Psoas muscle (tissue), 7 donors: ENCODE measurements at regions not wholly inside any gene's neighbourhood (a gene's known extent, or its start where the extent isn't known, plus 50 kb on each side); places are given as distances from the start of the nearest gene placed in this dataset.

Experiments
- ATAC-seq, 4 donors: fragments of 200-7000 bp; cut with Tn5 transposase; one replicate each; pipeline ENCODE4 v1.9.1; 2020; ENCODE audit warnings: moderate library complexity in 3 of 4, mild to moderate bottlenecking in 2 of 4
- DNase-seq, 2 donors: peaks; one replicate each; pipeline ENCODE4 v3.0.0-alpha.2; 2020
- H3K27ac ChIP-seq: fragments of 200-600 bp; one replicate; pipeline ENCODE4 v1.8.0; 2022
- H3K27me3 ChIP-seq, 3 donors: fragments of 200-600 bp in 1 of 3; one replicate each; pipeline versions ENCODE4 v1.6.1 to v1.8.0; 2013 to 2022; ENCODE audit warnings: low read length in 2 of 3, mild to moderate bottlenecking in 2 of 3, moderate library complexity in 1 of 3; ENCODE audit not compliant: insufficient read depth in 3 of 3
- H3K36me3 ChIP-seq, 2 donors: fragments of 200-600 bp in 1 of 2; one replicate each; pipeline versions ENCODE4 v1.6.1 to v1.8.0; 2013 to 2022; ENCODE audit warnings: low read depth in 1 of 2, mild to moderate bottlenecking in 1 of 2, moderate library complexity in 1 of 2; ENCODE audit not compliant: insufficient read depth in 1 of 2
- H3K4me1 ChIP-seq: fragments of 200-600 bp; one replicate; pipeline ENCODE4 v1.8.0; 2022
- H3K4me3 ChIP-seq: fragments of 200-600 bp; one replicate; pipeline ENCODE4 v1.8.0; 2022; ENCODE audit warnings: mild to moderate bottlenecking
- H3K9me3 ChIP-seq: fragments of 200-600 bp; one replicate; pipeline ENCODE4 v1.8.0; 2022
- WGBS, 3 donors: extraction: QIAGEN DNeasy Blood & Tissue Kit; methylation state at CpG; one replicate each; pipeline versions ENCODE4 v1.1.6 to v1.1.7; 2013; 5-methylcytosine and 5-hydroxymethylcytosine counted together
- intact Hi-C, 2 donors: fragments of 100-400 bp; cut with DNase I; formaldehyde crosslinking; loops; one replicate each; pipeline versions ENCODE4 v1.11.0 to v1.14.2; 2022
- TF ChIP-seq, protein P1 (sequence below): fragments of 200-600 bp; IDR thresholded peaks from one replicate; pipeline ENCODE4 v1.8.0; 2022; ENCODE audit warnings: antibody characterized with exemption
- donor health status: healthy with polysubstance abuse.
- donor health status: DM: no; HTN: no; CAD: no; lungs with moderate emphysema.
- donor health status: Bipolar disorder and iron deficiency.
- donor health status: healthy.
- donor health status: DM: yes; HTN: yes; CAD: no.
- donor health status: DM: no; HTN: no; CAD: no.
- donor health status: DM: yes; HTN: yes; CAD: no.

DNA sequence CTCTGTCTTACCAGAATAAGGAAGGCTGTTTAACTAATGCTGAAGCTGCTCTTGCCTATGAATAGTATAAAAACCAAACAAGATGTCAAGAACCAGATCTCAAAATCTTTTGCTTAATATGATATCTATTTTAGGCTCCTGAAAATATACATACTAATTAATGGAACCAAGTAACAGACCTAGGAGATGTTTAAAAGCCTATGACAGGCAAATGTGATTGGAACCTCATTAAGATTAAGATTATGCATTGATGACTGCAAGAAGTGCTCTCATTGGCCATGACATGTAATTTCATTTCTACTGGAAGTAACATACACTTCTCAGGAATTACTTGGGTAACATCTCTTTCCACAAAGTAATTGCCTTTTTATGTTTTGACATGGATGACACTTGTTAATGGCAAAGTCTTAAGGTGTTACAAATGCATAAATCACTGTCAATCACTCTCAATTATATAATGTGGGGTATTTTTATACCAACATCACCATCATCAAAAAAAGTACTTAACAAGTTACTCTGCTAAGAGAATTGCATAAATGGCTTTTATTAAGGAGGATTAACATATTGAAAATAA, 326.9 kb upstream of the MIR17HG start:
- intact Hi-C loops, result no loop called here
- ATAC-seq, result no peak
- no peaks in the 10 kb centered on the region for H3K36me3 ChIP-seq
- no peaks in the 10 kb centered on the region for H3K4me1 ChIP-seq
- H3K27ac ChIP-seq, result no peak overlapping the region
- TF ChIP-seq, protein P1, sequence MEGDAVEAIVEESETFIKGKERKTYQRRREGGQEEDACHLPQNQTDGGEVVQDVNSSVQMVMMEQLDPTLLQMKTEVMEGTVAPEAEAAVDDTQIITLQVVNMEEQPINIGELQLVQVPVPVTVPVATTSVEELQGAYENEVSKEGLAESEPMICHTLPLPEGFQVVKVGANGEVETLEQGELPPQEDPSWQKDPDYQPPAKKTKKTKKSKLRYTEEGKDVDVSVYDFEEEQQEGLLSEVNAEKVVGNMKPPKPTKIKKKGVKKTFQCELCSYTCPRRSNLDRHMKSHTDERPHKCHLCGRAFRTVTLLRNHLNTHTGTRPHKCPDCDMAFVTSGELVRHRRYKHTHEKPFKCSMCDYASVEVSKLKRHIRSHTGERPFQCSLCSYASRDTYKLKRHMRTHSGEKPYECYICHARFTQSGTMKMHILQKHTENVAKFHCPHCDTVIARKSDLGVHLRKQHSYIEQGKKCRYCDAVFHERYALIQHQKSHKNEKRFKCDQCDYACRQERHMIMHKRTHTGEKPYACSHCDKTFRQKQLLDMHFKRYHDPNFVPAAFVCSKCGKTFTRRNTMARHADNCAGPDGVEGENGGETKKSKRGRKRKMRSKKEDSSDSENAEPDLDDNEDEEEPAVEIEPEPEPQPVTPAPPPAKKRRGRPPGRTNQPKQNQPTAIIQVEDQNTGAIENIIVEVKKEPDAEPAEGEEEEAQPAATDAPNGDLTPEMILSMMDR, result no peak
- H3K4me3 ChIP-seq, result no peak overlapping the region
- H3K9me3 ChIP-seq, result no peaks in the 10 kb centered on the region
- no peak for DNase-seq
- peaks cover 0 to 3% (median 0%) of the 10 kb centered on the region in 3 donors for H3K27me3 ChIP-seq

DNA sequence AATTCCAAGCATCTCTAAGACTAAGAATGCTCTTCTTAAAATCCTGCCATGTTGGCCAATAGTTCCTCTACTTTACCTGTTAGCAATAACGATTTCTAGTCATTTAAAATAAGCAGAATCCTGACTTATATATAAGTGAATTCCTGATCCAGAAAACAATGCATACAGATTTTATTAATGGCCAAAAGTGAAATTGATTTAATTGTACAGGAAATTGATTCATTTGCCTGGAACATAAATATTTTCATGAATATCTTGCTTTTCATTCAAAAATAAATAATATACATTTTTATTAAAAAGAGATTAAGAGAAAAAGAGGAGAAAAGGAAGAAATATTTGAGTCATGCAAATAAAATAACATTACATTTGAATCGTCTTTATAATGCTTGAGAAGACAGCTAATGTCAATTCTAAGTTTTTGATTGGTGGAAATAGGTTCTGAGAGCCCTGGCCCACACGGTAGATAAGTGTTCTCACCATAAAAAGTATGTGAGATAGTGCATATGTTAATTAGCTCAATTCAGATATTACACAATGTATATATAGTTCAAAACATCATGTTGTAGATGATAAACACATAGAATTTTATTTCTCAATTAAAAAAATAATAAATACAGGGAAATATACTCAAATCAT, 323.2 kb upstream of the MIR17HG start:
- no peaks in the 10 kb centered on the region for H3K4me1 ChIP-seq
- DNase-seq (no peak), ATAC-seq (no peak)
- no peaks in the 10 kb centered on the region for H3K36me3 ChIP-seq
- H3K27me3 ChIP-seq, result peaks cover 0 to 3% (median 0%) of the 10 kb centered on the region in 3 donors
- no peak overlapping the region for H3K4me3 ChIP-seq
- no peak overlapping the region for H3K27ac ChIP-seq
- 82 to 85% (median 83%) methylated on average over 3 of the region's 3 CpGs for WGBS, 3 donors
- H3K9me3 ChIP-seq, result no peaks in the 10 kb centered on the region
- TF ChIP-seq, protein P1, result no peak
- intact Hi-C loops, result no loop called here

DNA sequence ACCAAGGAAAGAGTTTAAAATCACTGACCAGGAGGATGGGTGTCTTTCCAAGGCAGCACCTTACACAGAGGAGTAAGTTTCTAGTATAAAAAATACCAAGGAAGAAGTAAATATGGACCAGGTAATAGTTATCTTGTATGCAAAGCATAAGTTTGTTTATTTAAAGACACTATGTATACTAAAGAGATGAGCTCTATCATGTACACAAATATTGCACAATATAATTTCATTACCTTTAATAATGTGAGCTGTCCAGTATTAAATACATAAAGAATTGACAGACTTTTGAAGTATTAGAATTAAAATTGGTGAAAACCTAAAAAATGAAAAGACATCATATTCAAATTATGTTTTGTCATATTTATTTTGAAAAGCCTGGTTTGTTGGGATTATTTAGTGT, 322.0 kb upstream of the MIR17HG start:
- DNase-seq (no peak), ATAC-seq (no peak)
- Histone ChIP-seq H3K27me3 (peaks cover 0 to 3% (median 0%) of the 10 kb centered on the region in 3 donors), H3K27ac (no peak overlapping the region), H3K4me3 (no peak overlapping the region), H3K9me3 (no peaks in the 10 kb centered on the region), H3K36me3 (no peaks in the 10 kb centered on the region), H3K4me1 (no peaks in the 10 kb centered on the region)
- TF ChIP-seq, protein P1, result no peak
- intact Hi-C loops, result no loop called here

DNA sequence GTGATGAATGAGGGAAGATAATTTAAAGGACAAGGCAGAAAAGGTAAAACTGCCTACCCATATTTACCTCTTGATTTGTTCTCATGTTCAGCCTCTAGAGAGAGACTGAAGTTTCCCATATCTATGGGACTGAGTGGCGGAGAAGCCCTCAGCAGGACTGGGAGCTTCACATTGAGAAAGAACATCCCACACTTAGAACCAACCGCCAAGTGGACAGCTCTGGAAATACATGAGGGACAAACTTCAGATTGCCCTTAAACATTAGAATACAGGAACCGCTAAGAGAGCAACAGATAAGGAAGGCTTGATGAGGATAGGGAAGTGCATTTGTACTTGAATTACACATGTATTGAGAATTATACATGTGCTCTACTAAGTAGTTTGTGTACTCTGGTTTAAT, 316.0 kb upstream of the MIR17HG start:
- H3K9me3 ChIP-seq, result no peaks in the 10 kb centered on the region
- ATAC-seq, result no peak
- H3K4me1 ChIP-seq, result no peaks in the 10 kb centered on the region
- H3K27ac ChIP-seq, result no peak overlapping the region
- peaks cover 0 to 2% (median 0%) of the 10 kb centered on the region in 3 donors for H3K27me3 ChIP-seq
- no peaks in the 10 kb centered on the region for H3K36me3 ChIP-seq
- intact Hi-C loops, result no loop called here
- DNase-seq, result no peak
- TF ChIP-seq, protein P1, result no peak
- no peak overlapping the region for H3K4me3 ChIP-seq
- WGBS, 3 donors, result 90 to 96% (median 92%) methylated on average over 3 of the region's 3 CpGs

DNA sequence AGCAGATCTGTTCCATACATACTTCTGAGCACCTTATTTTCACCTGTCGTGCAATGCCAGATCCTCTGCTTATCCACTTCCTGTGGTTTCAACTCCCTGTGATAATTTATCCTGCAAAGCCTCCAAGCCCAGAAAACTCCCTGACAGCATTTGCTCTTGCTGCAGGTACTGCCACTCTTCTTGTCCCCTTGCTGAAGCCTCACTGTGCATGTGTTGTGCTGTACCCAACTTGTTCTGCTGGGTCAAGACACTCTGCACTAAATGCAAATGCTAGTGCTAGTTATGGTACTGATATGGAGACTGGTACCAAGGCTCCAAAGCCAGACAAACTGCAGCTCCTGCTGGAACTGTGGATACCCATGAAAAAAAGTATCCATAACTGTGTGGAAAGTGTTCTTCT, 315.4 kb upstream of the MIR17HG start:
- Histone ChIP-seq H3K4me1 (no peaks in the 10 kb centered on the region), H3K4me3 (no peak overlapping the region), H3K9me3 (no peaks in the 10 kb centered on the region), H3K36me3 (no peaks in the 10 kb centered on the region), H3K27me3 (peaks cover 0 to 2% (median 0%) of the 10 kb centered on the region in 3 donors), H3K27ac (no peak overlapping the region)
- ATAC-seq, result no peak
- intact Hi-C loops, result no loop called here
- DNase-seq, result no peak
- TF ChIP-seq, protein P1, result no peak
- WGBS, 3 donors, result 0 to 65% (median 41%) methylated on average over 1 of the region's 1 CpG
